ENCODE measurements at regions not wholly inside any gene's neighbourhood (a gene's known extent, or its start where the extent isn't known, plus 50 kb on each side); places are given as distances from the start of the nearest gene placed in this dataset.

GRCh38 chr11:120012245-120012644 lies 125.7 kb downstream of the TRIM29 start:
- DNase-seq, result no peak
- H3K27me3 ChIP-seq (ENCODE audit: control insufficient read depth, insufficient read depth, low read length), result no peaks in the 10 kb centered on the region; the same call in 1 of the 2 replicates
- no peak overlapping the region for H3K4me3 ChIP-seq (ENCODE audit: insufficient read depth, low read depth, low read length)
- H3K36me3 ChIP-seq (replicated peaks; ENCODE audit: control insufficient read depth, insufficient read depth, low read length), result no peaks in the 10 kb centered on the region

DNA sequence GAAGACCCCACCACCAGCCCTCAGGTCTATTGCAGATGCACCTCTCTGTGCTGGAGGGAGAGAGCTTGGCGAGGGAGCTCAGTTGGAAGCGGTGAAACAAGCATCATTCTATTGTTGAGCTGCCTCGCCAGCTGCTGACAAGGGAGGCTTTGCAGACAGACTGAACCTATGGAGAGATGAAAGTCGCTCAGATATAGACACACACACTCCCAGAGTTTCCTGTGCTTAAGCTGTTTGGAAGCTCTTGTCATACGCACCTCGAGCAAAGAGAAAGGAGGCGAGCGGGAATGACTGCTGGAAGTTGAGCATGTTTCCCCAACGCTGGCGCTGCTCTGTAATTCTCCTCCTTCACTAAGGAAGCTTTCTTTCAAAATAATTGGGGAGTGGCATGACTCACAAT lies 126.1 kb downstream of the TRIM29 start:
- DNase-seq, result no peak
- H3K27me3 ChIP-seq (ENCODE audit: control insufficient read depth, insufficient read depth, low read length), result no peaks in the 10 kb centered on the region; the same call in 1 of the 2 replicates
- no peak overlapping the region for H3K4me3 ChIP-seq (ENCODE audit: insufficient read depth, low read depth, low read length)
- H3K36me3 ChIP-seq (replicated peaks; ENCODE audit: control insufficient read depth, insufficient read depth, low read length), result no peaks in the 10 kb centered on the region

GRCh38 chr11:120010775-120011174 lies 127.1 kb downstream of the TRIM29 start:
- DNase-seq, result no peak
- Histone ChIP-seq H3K4me3 (ENCODE audit: insufficient read depth, low read depth, low read length) (no peak overlapping the region), H3K27me3 (ENCODE audit: control insufficient read depth, insufficient read depth, low read length) (no peaks in the 10 kb centered on the region; the same call in 1 of the 2 replicates), H3K36me3 (replicated peaks; ENCODE audit: control insufficient read depth, insufficient read depth, low read length) (no peaks in the 10 kb centered on the region)

- Histone ChIP-seq H3K4me3 (ENCODE audit: insufficient read depth, low read depth, low read length) (no peak overlapping the region), H3K27me3 (ENCODE audit: control insufficient read depth, insufficient read depth, low read length) (no peaks in the 10 kb centered on the region; the same call in 1 of the 2 replicates), H3K36me3 (replicated peaks; ENCODE audit: control insufficient read depth, insufficient read depth, low read length) (no peaks in the 10 kb centered on the region)
- no peak for DNase-seq
Measured at GRCh38 chr11:120009938-120010337, 128.0 kb downstream of the TRIM29 start.

- Histone ChIP-seq H3K4me3 (ENCODE audit: insufficient read depth, low read depth, low read length) (no peak overlapping the region), H3K36me3 (replicated peaks; ENCODE audit: control insufficient read depth, insufficient read depth, low read length) (no peaks in the 10 kb centered on the region), H3K27me3 (ENCODE audit: control insufficient read depth, insufficient read depth, low read length) (no peaks in the 10 kb centered on the region)
- no peak for DNase-seq
Measured at GRCh38 chr11:120007144-120007543, 130.8 kb downstream of the TRIM29 start.

GRCh38 chr11:120004723-120005122 lies 133.2 kb downstream of the TRIM29 start:
- DNase-seq, result no peak
- no peaks in the 10 kb centered on the region for H3K36me3 ChIP-seq (replicated peaks; ENCODE audit: control insufficient read depth, insufficient read depth, low read length)
- no peaks in the 10 kb centered on the region for H3K27me3 ChIP-seq (ENCODE audit: control insufficient read depth, insufficient read depth, low read length)
- no peak overlapping the region for H3K4me3 ChIP-seq (ENCODE audit: insufficient read depth, low read depth, low read length)

DNA sequence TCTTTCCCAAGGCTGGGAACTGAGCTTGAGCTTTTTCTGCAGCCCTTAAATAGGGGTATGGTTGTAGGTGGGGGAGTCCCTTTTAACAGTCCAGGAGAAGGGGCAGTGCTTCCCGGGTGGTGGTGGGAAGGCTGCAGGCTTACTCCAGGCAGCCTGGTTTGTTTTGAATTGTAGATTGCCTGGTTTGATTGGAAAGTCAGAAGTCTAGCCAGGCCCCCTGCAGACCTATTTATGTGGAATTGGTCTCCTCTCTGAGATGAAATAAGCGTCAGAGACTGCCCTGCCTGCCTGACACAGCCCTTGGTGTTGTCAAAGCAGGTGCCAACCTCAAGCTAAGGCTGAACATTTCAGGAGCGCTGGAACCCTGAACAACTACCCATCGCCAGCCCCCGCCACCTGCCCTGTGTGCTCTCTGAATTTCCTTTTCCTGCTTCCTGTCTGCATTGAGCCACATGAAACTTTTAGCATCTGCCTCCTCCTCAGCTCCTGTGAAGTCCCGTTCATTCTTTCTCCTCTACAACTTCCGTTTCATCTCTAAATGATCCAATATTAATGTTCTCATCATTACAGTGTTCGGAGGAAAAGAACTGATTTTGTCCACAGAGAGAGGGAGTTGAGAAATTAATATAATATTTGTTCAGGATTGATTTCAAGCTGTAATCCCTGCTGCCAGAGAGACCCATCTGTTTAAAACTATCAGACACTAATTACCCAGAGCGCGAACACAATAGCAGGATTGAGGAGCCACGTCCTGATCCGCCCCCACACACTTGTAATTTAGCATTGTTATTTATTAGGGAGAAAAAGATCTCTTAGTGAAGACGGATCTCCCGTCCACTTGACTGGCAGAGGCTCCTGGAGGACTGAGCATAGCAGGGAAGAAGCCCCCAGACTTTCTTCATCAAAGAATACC lies 136.5 kb downstream of the TRIM29 start:
- Histone ChIP-seq H3K27me3 (ENCODE audit: control insufficient read depth, insufficient read depth, low read length) (no peaks in the 10 kb centered on the region), H3K36me3 (replicated peaks; ENCODE audit: control insufficient read depth, insufficient read depth, low read length) (no peaks in the 10 kb centered on the region), H3K4me3 (ENCODE audit: insufficient read depth, low read depth, low read length) (no peak overlapping the region)
- DNase-seq, result no peak

- no peak for DNase-seq
- Histone ChIP-seq H3K36me3 (replicated peaks; ENCODE audit: control insufficient read depth, insufficient read depth, low read length) (no peaks in the 10 kb centered on the region), H3K4me3 (ENCODE audit: insufficient read depth, low read depth, low read length) (no peak overlapping the region), H3K27me3 (ENCODE audit: control insufficient read depth, insufficient read depth, low read length) (no peaks in the 10 kb centered on the region)
Measured at GRCh38 chr11:119999220-119999619, 138.7 kb downstream of the TRIM29 start.

DNA sequence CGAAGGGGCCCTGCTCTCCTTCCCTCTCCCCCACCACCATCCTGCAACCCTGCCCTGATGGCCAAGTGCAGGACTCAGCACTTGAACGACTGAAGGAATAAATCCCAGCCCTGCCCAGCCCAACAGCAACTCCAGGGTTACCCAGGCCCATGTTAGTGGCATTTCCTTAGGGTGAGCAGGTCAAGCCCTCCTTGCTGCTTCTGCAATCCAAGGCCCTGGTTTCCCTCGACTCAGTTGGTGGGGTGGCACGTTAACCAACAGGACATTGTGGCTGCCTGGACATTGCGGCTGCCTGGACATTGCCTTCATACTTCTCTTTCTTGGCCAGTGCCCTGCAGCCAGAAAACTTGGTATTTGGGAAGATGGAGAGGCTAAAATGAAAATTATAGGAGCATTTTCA lies 141.4 kb downstream of the TRIM29 start:
- no peaks in the 10 kb centered on the region for H3K27me3 ChIP-seq (ENCODE audit: control insufficient read depth, insufficient read depth, low read length)
- no peak overlapping the region for H3K4me3 ChIP-seq (ENCODE audit: insufficient read depth, low read depth, low read length)
- H3K36me3 ChIP-seq (replicated peaks; ENCODE audit: control insufficient read depth, insufficient read depth, low read length), result no peaks in the 10 kb centered on the region
- DNase-seq, result no peak

GRCh38 chr11:119995730-119996491 lies 142.0 kb downstream of the TRIM29 start:
- Histone ChIP-seq H3K4me3 (ENCODE audit: insufficient read depth, low read depth, low read length) (no peak overlapping the region), H3K27me3 (ENCODE audit: control insufficient read depth, insufficient read depth, low read length) (no peaks in the 10 kb centered on the region), H3K36me3 (replicated peaks; ENCODE audit: control insufficient read depth, insufficient read depth, low read length) (no peaks in the 10 kb centered on the region)
- no peak for DNase-seq

- DNase-seq, result no peak
- H3K27me3 ChIP-seq (ENCODE audit: control insufficient read depth, insufficient read depth, low read length), result peaks cover 2% of the 10 kb centered on the region; the same call in 1 of the 2 replicates
- H3K36me3 ChIP-seq (replicated peaks; ENCODE audit: control insufficient read depth, insufficient read depth, low read length), result no peaks in the 10 kb centered on the region
- no peak overlapping the region for H3K4me3 ChIP-seq (ENCODE audit: insufficient read depth, low read depth, low read length)
Measured at GRCh38 chr11:119993722-119994121, 144.2 kb downstream of the TRIM29 start.

DNA sequence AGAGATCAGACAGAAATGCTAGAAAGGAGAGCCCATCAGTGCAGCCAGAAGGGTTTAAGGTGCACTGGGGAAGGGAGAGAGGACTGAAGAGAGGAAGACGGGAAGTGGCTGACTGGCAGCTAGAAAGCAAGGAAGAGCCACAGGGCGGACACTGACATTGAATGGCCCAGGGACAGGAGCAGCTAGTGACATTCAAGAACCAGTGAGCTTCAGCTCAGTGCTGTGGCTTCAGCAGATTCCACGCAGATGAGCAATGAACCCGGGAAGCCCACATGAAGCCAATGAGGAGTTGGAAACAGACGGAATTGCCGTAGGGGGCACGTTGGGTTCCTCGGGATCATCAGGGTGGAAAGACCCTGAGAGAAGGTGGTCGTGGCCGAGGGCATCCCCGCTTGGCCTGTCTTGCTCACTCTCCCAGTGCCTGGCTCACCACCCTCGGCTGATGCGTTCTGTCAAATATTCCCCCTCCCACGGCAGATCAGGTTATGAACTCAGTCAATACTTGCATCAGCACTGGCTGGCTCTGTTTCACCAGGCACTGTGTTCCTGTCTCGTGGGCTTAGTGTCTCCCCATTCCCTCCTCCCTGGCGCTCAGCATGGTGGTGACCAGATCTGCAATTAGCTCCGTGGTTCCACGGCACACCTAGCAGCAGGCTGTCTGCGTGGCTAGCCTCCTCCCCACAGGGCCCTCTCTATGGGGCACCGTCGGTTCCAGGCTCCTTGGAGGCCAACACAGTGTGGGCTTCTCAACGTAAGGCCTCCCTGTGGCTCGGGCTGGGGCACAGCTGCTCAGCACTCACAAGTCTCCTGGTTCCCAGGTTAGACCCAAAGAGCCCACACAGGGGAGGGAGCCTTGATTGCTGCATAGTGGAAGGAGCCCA lies 145.5 kb downstream of the TRIM29 start:
- DNase-seq, result no peak
- no peaks in the 10 kb centered on the region for H3K36me3 ChIP-seq (replicated peaks; ENCODE audit: control insufficient read depth, insufficient read depth, low read length)
- no peak overlapping the region for H3K4me3 ChIP-seq (ENCODE audit: insufficient read depth, low read depth, low read length)
- H3K27me3 ChIP-seq (ENCODE audit: control insufficient read depth, insufficient read depth, low read length), result peaks cover 2% of the 10 kb centered on the region; the same call in 1 of the 2 replicates

DNA sequence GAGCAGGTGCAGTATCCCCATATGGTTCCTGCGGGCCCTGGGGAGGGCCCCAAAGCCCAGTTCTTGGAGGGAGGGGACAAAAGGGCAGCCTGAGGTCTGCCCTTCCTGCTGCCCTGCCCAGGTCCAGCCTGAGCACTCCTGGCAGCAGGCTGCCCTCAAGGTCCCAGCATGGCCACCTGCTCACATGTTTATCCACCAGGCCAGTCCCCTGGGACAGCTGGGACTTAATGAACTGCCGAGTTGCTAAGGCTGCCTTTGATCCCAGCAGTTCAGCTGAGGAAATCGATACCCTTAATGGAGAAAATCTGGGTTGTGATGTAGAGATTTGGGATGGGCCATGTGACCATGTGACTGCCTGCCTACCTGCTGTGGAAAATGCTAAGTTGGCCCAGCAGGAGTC lies 146.2 kb downstream of the TRIM29 start:
- DNase-seq, result no peak
- Histone ChIP-seq H3K4me3 (ENCODE audit: insufficient read depth, low read depth, low read length) (no peak overlapping the region), H3K36me3 (replicated peaks; ENCODE audit: control insufficient read depth, insufficient read depth, low read length) (no peaks in the 10 kb centered on the region), H3K27me3 (ENCODE audit: control insufficient read depth, insufficient read depth, low read length) (peaks cover 2% of the 10 kb centered on the region; the same call in 1 of the 2 replicates)

DNA sequence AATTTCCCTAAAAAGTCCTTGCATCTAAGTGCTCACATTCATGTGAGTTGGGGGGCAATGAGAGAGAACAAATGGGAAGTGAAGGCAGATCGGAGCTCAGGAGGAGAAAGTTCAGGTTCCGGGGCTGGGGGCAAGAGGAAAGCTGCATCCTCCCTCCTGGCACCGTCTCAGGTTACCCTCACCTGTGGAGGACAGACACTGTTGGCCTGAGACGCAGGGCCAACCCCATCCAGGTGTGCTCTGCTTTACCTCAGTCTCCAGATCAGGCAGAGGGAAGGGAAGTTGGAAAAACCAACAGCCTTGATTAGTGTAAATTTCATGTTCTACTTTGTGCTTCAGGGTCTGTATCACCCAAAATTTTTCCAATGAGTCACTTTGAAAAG lies 146.9 kb downstream of the TRIM29 start:
- peaks cover 2% of the 10 kb centered on the region; the same call in 1 of the 2 replicates for H3K27me3 ChIP-seq (ENCODE audit: control insufficient read depth, insufficient read depth, low read length)
- no peak for DNase-seq
- H3K4me3 ChIP-seq (ENCODE audit: insufficient read depth, low read depth, low read length), result no peak overlapping the region
- no peaks in the 10 kb centered on the region for H3K36me3 ChIP-seq (replicated peaks; ENCODE audit: control insufficient read depth, insufficient read depth, low read length)
